BLaER1 (cell line): ENCODE measurements at regions not wholly inside any gene's neighbourhood (a gene's known extent, or its start where the extent isn't known, plus 50 kb on each side); places are given as distances from the start of the nearest gene placed in this dataset.

ENCODE experiments used
- H3K27ac ChIP-seq: shearing (Covaris generic); formaldehyde crosslinking; 2 replicates; pipeline ENCODE4 v1.8.1; 2022
- H3K27me3 ChIP-seq: shearing (Covaris generic); formaldehyde crosslinking; 2 replicates; pipeline ENCODE4 v1.8.1; 2022
- H3K36me3 ChIP-seq: shearing (Covaris generic); formaldehyde crosslinking; 2 replicates; pipeline ENCODE4 v1.8.1; 2022
- H3K4me1 ChIP-seq: shearing (Covaris generic); formaldehyde crosslinking; 2 replicates; pipeline ENCODE4 v1.8.1; 2022
- H3K4me2 ChIP-seq: shearing (Covaris generic); formaldehyde crosslinking; 2 replicates; pipeline ENCODE4 v1.8.1; 2022
- H3K4me3 ChIP-seq: shearing (Covaris generic); formaldehyde crosslinking; 2 replicates; pipeline ENCODE4 v1.8.1; 2022
- H3K9ac ChIP-seq: shearing (Covaris generic); formaldehyde crosslinking; 2 replicates; pipeline ENCODE4 v1.8.1; 2022
- H3K9me3 ChIP-seq: shearing (Covaris generic); formaldehyde crosslinking; 2 replicates; pipeline ENCODE4 v1.8.1; 2022
- H4K20me1 ChIP-seq: shearing (Covaris generic); formaldehyde crosslinking; 2 replicates; pipeline ENCODE4 v1.8.1; 2022
- Cebpa-rat ChIP-seq: shearing (Covaris generic); IDR thresholded peaks from 2 replicates; pipeline ENCODE4 v1.8.1; 2022

- Histone ChIP-seq H4K20me1 (no peaks in the 10 kb centered on the region), H3K4me1 (no peaks in the 10 kb centered on the region), H3K4me2 (no peak overlapping the region), H3K27me3 (no peaks in the 10 kb centered on the region), H3K9me3 (no peaks in the 10 kb centered on the region), H3K9ac (no peak overlapping the region), H3K4me3 (no peak overlapping the region), H3K27ac (no peak overlapping the region), H3K36me3 (no peaks in the 10 kb centered on the region)
- TF ChIP-seq Cebpa-rat = no peak
Observed at GRCh38 chr1:192011525-192011924, 146.7 kb upstream of the RGS18 start.

GRCh38 chr1:192022827-192023226 lies 135.4 kb upstream of the RGS18 start:
- H3K9ac ChIP-seq = no peak overlapping the region
- no peak for TF ChIP-seq Cebpa-rat
- H4K20me1 ChIP-seq = no peaks in the 10 kb centered on the region
- H3K4me1 ChIP-seq = no peaks in the 10 kb centered on the region
- H3K4me3 ChIP-seq = no peak overlapping the region
- H3K27ac ChIP-seq = no peak overlapping the region
- H3K4me2 ChIP-seq = no peak overlapping the region
- no peaks in the 10 kb centered on the region for H3K27me3 ChIP-seq
- H3K9me3 ChIP-seq = no peaks in the 10 kb centered on the region
- no peaks in the 10 kb centered on the region for H3K36me3 ChIP-seq

GRCh38 chr1:192024881-192025280 lies 133.4 kb upstream of the RGS18 start:
- no peak for TF ChIP-seq Cebpa-rat
- Histone ChIP-seq H4K20me1 (no peaks in the 10 kb centered on the region), H3K4me3 (no peak overlapping the region), H3K36me3 (no peaks in the 10 kb centered on the region), H3K27ac (no peak overlapping the region), H3K9ac (no peak overlapping the region), H3K27me3 (no peaks in the 10 kb centered on the region), H3K4me1 (no peaks in the 10 kb centered on the region), H3K4me2 (no peak overlapping the region), H3K9me3 (no peaks in the 10 kb centered on the region)

DNA sequence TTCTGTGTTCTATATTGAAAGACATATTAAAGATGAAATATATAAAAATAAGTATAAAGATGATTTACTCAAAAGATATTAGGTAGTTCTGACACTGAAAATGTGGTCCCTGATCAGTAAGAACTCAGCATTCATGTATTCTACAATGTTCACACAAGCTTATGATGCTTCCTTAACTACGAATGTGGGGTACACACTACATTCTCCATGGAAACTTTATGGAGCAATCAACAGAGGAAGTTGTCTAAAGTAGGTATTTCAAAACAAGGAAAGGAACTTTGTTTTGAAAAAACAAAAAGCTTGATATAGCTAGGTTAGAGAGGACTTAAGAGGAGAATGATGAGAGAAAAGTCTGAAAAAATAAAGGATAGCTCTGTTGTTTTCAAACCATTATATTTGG lies 119.7 kb upstream of the RGS18 start:
- no peak overlapping the region for H3K4me3 ChIP-seq

GRCh38 chr1:192045131-192045530 lies 113.1 kb upstream of the RGS18 start:
- Histone ChIP-seq H3K9ac (no peak overlapping the region), H3K27me3 (no peaks in the 10 kb centered on the region), H3K9me3 (no peaks in the 10 kb centered on the region), H3K4me1 (peaks cover 7% of the 10 kb centered on the region; the same call in 1 of the 2 replicates), H3K4me3 (no peak overlapping the region), H3K27ac (no peak overlapping the region), H3K36me3 (no peaks in the 10 kb centered on the region), H3K4me2 (peak overlapping the region; percentile 17; the same call in 1 of the 2 replicates), H4K20me1 (no peaks in the 10 kb centered on the region)
- TF ChIP-seq Cebpa-rat = no peak

More for the DNA sequence above, 119.7 kb upstream of the RGS18 start:
- Histone ChIP-seq H3K36me3 (no peaks in the 10 kb centered on the region), H3K9me3 (no peaks in the 10 kb centered on the region), H3K4me1 (no peaks in the 10 kb centered on the region), H3K27me3 (no peaks in the 10 kb centered on the region), H4K20me1 (no peaks in the 10 kb centered on the region), H3K4me2 (no peak overlapping the region), H3K9ac (no peak overlapping the region), H3K27ac (no peak overlapping the region)
- TF ChIP-seq Cebpa-rat = no peak

DNA sequence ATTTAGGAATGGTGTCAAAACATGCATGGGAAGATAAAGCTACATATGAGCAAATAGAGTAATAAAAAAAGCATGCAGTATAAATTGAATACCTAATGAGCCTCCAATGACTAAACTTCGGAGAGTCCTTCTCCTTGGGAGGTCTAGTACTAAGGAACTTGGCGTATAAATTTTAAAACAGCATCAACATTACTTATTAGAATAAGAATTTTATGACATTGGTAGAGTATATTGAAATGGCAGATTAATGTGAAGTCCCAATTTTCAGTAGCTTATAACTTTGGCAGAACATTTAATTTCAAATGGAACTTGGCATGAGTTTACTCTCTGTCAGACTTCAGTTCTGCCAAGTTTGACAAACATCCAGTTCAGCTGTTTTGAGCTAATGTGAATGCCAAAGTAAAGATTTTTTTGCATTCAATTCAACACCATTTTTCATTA lies 104.7 kb upstream of the RGS18 start:
- H3K4me2 ChIP-seq = no peak overlapping the region
- no peaks in the 10 kb centered on the region for H3K36me3 ChIP-seq
- no peak overlapping the region for H3K27ac ChIP-seq
- peaks cover 14% of the 10 kb centered on the region for H3K4me1 ChIP-seq
- H3K27me3 ChIP-seq = no peaks in the 10 kb centered on the region
- TF ChIP-seq Cebpa-rat = no peak
- no peaks in the 10 kb centered on the region for H4K20me1 ChIP-seq
- no peak overlapping the region for H3K4me3 ChIP-seq
- no peaks in the 10 kb centered on the region for H3K9me3 ChIP-seq
- H3K9ac ChIP-seq = no peak overlapping the region

- Histone ChIP-seq H3K4me2 (no peak overlapping the region), H3K4me3 (no peak overlapping the region), H3K27ac (no peak overlapping the region), H3K36me3 (no peaks in the 10 kb centered on the region), H3K27me3 (no peaks in the 10 kb centered on the region), H3K9me3 (no peaks in the 10 kb centered on the region), H3K9ac (no peak overlapping the region), H3K4me1 (no peaks in the 10 kb centered on the region), H4K20me1 (no peaks in the 10 kb centered on the region)
- TF ChIP-seq Cebpa-rat = no peak
Observed at GRCh38 chr1:192057766-192058165, 100.5 kb upstream of the RGS18 start.

DNA sequence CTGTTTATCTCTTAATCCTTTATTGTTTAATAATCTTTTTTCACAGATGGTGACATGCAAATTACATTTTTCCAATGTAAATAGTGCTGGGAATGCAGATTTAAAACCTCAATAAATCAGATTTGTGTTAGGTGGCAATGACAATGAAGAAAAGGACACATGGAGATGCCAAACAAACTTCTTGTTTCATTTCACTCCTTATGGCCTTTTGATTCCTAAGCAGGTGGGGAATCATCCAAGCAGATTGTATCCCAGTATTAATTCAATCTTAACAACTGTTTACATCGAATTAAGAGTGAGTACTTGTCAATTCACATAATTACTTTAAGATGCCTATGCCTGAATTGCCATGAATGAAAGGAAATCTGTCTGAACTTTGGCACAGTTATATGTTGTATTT lies 98.9 kb upstream of the RGS18 start:
- no peak overlapping the region for H3K9ac ChIP-seq
- H4K20me1 ChIP-seq = no peaks in the 10 kb centered on the region
- H3K4me3 ChIP-seq = no peak overlapping the region
- no peaks in the 10 kb centered on the region for H3K27me3 ChIP-seq
- no peak overlapping the region for H3K4me2 ChIP-seq
- no peaks in the 10 kb centered on the region for H3K36me3 ChIP-seq
- no peaks in the 10 kb centered on the region for H3K9me3 ChIP-seq
- no peak overlapping the region for H3K27ac ChIP-seq
- no peaks in the 10 kb centered on the region for H3K4me1 ChIP-seq
- no peak for TF ChIP-seq Cebpa-rat

- Histone ChIP-seq H3K9ac (no peak overlapping the region), H3K4me2 (no peak overlapping the region), H3K27me3 (no peaks in the 10 kb centered on the region), H4K20me1 (no peaks in the 10 kb centered on the region), H3K4me3 (no peak overlapping the region), H3K27ac (no peak overlapping the region), H3K36me3 (no peaks in the 10 kb centered on the region), H3K4me1 (no peaks in the 10 kb centered on the region), H3K9me3 (no peaks in the 10 kb centered on the region)
- no peak for TF ChIP-seq Cebpa-rat
Observed at GRCh38 chr1:192061556-192061955, 96.7 kb upstream of the RGS18 start.

GRCh38 chr1:192065087-192065486 lies 93.2 kb upstream of the RGS18 start:
- H4K20me1 ChIP-seq = no peaks in the 10 kb centered on the region
- H3K27ac ChIP-seq = no peak overlapping the region
- no peaks in the 10 kb centered on the region for H3K9me3 ChIP-seq
- H3K4me3 ChIP-seq = no peak overlapping the region
- no peak for TF ChIP-seq Cebpa-rat
- no peak overlapping the region for H3K4me2 ChIP-seq
- no peaks in the 10 kb centered on the region for H3K36me3 ChIP-seq
- no peaks in the 10 kb centered on the region for H3K4me1 ChIP-seq
- no peaks in the 10 kb centered on the region for H3K27me3 ChIP-seq
- no peak overlapping the region for H3K9ac ChIP-seq

GRCh38 chr1:192066202-192066601 lies 92.1 kb upstream of the RGS18 start:
- H3K4me3 ChIP-seq = no peak overlapping the region
- no peaks in the 10 kb centered on the region for H4K20me1 ChIP-seq
- no peak overlapping the region for H3K27ac ChIP-seq
- H3K4me2 ChIP-seq = no peak overlapping the region
- no peaks in the 10 kb centered on the region for H3K36me3 ChIP-seq
- H3K4me1 ChIP-seq = no peaks in the 10 kb centered on the region
- no peak overlapping the region for H3K9ac ChIP-seq
- no peaks in the 10 kb centered on the region for H3K27me3 ChIP-seq
- no peaks in the 10 kb centered on the region for H3K9me3 ChIP-seq
- TF ChIP-seq Cebpa-rat = no peak
